B cell (primary cell): ENCODE measurements at regions not wholly inside any gene's neighbourhood (a gene's known extent, or its start where the extent isn't known, plus 50 kb on each side); places are given as distances from the start of the nearest gene placed in this dataset.

ENCODE experiments used
- ATAC-seq: fragments of 200-7000 bp; cut with Tn5 transposase; one replicate; pipeline ENCODE4 v1.10.0; 2021; ENCODE audit warnings: low read depth, mild to moderate bottlenecking, moderate number of reproducible peaks, moderate library complexity
- CTCF ChIA-PET: fragments of 350-600 bp; sonication (Branson Sonifier 250); formaldehyde crosslinking; loops from one replicate; lab custom pipeline; 2021; ENCODE audit warnings: antibody characterized with exemption, inconsistent platforms; lab: Charles Lee
- POLR2A ChIA-PET: fragments of 350-600 bp; sonication (Branson Sonifier 250); formaldehyde crosslinking; loops from one replicate; lab custom pipeline; 2021; ENCODE audit warnings: antibody characterized with exemption; lab: Charles Lee
- DNase-seq: peaks from one replicate; pipeline ENCODE4 v3.0.0; 2013
- H2AFZ ChIP-seq: 2 replicates; pipeline ENCODE4 v1.6.1; 2012; ENCODE audit warnings: mild to moderate bottlenecking, low read depth, low read length; ENCODE audit not compliant: insufficient read depth, poor library complexity, severe bottlenecking
- H3K27ac ChIP-seq, 2 donors: 1 replicate in 1 of 2; 2 replicates in 1 of 2; pipeline ENCODE4 v1.5.1; 2012 to 2013; ENCODE audit warnings: low read length in 2 of 2, mild to moderate bottlenecking in 2 of 2, moderate library complexity in 1 of 2
- H3K27me3 ChIP-seq, 4 experiments: fragments of 200-600 bp in 1 of 4; sonication (generic) in 1 of 4; replicated peaks in 1 of 4; 1 replicate in 2 of 4; 2 replicates in 2 of 4; pipeline versions ENCODE4 v1.6.1 to v1.7.0; 2013 to 2016; ENCODE audit warnings: low read length in 3 of 4, mild to moderate bottlenecking in 2 of 4, mixed read lengths in 1 of 4, moderate library complexity in 1 of 4; ENCODE audit not compliant: insufficient read depth in 4 of 4, control insufficient read depth in 3 of 4; ENCODE audit errors: control extremely low read depth in 1 of 4
- H3K36me3 ChIP-seq, 2 experiments: replicated peaks in 1 of 2; 1 replicate in 1 of 2; 2 replicates in 1 of 2; pipeline versions ENCODE4 v1.6.1 to v1.7.1; 2013; ENCODE audit warnings: low read length in 1 of 2; ENCODE audit not compliant: insufficient read depth in 2 of 2, control insufficient read depth in 1 of 2; ENCODE audit errors: control extremely low read depth in 1 of 2, extremely low read depth in 1 of 2
- H3K4me1 ChIP-seq, 2 donors: fragments of 200-600 bp in 1 of 2; sonication (generic) in 1 of 2; 1 replicate in 1 of 2; 2 replicates in 1 of 2; pipeline versions ENCODE4 v1.5.1 to v1.6.1; 2013 to 2017; ENCODE audit warnings: low read length in 2 of 2; ENCODE audit not compliant: control insufficient read depth in 2 of 2, insufficient read depth in 2 of 2
- H3K4me2 ChIP-seq: replicated peaks from 2 replicates; pipeline ENCODE3; 2012; ENCODE audit warnings: mild to moderate bottlenecking, low read depth, low read length; ENCODE audit not compliant: poor library complexity, severe bottlenecking
- H3K4me3 ChIP-seq, 5 experiments: fragments of 200-600 bp in 1 of 5; sonication (generic) in 1 of 5; 1 replicate in 3 of 5; 2 replicates in 2 of 5; pipeline versions ENCODE4 v1.5.1 to v1.7.0; 2011 to 2016; ENCODE audit warnings: low read length in 4 of 5, mild to moderate bottlenecking in 4 of 5, low read depth in 2 of 5, control low read depth in 1 of 5, moderate library complexity in 1 of 5; ENCODE audit not compliant: insufficient read depth in 1 of 5; ENCODE audit errors: control extremely low read depth in 1 of 5, extremely low read depth in 1 of 5
- H3K79me2 ChIP-seq: fragments of 200-600 bp; sonication (generic); one replicate; pipeline ENCODE4 v1.6.0; 2016; ENCODE audit warnings: low read length; ENCODE audit not compliant: control insufficient read depth, insufficient read depth
- H3K9ac ChIP-seq: fragments of 200-600 bp; sonication (generic); 2 replicates; pipeline ENCODE4 v1.6.1; 2017; ENCODE audit warnings: mild to moderate bottlenecking, low read length, moderate library complexity
- H3K9me3 ChIP-seq, 3 donors: one replicate each; pipeline versions ENCODE4 v1.6.1 to v1.7.1; 2013; ENCODE audit warnings: low read length in 2 of 3; ENCODE audit not compliant: control insufficient read depth in 2 of 3, insufficient read depth in 1 of 3; ENCODE audit errors: control extremely low read depth in 1 of 3
- H4K20me1 ChIP-seq: 2 replicates; pipeline ENCODE4 v1.6.0; 2012; ENCODE audit warnings: mild to moderate bottlenecking, low read length; ENCODE audit not compliant: insufficient read depth, control insufficient read depth, poor library complexity, severe bottlenecking
- H3K27ac Mint-ChIP-seq: one replicate; pipeline ENCODE4 v1.8.0; 2021; ENCODE audit warnings: mixed read lengths
- H3K27me3 Mint-ChIP-seq: one replicate; pipeline ENCODE4 v1.8.0; 2021; ENCODE audit warnings: mixed read lengths
- H3K4me1 Mint-ChIP-seq: one replicate; pipeline ENCODE4 v1.8.0; 2021; ENCODE audit warnings: mixed read lengths
- H3K4me3 Mint-ChIP-seq: one replicate; pipeline ENCODE4 v1.8.0; 2021; ENCODE audit warnings: mixed read lengths
- H3K9me3 Mint-ChIP-seq: one replicate; pipeline ENCODE4 v1.8.0; 2022; ENCODE audit warnings: mixed read lengths; ENCODE audit not compliant: insufficient read depth
- EZH2 ChIP-seq: IDR thresholded peaks from 2 replicates; pipeline ENCODE4 v1.6.1; 2012; ENCODE audit warnings: borderline replicate concordance, low read depth, mild to moderate bottlenecking, moderate library complexity, low read length; ENCODE audit not compliant: insufficient read depth, poor library complexity, severe bottlenecking
- WGBS: methylation state at CpG from one replicate; pipeline ENCODE4 v1.1.5; 2013; ENCODE audit warnings: missing lambda C conversion rate; ENCODE audit not compliant: insufficient coverage; 5-methylcytosine and 5-hydroxymethylcytosine counted together
- intact Hi-C: fragments of 100-400 bp; cut with micrococcal nuclease; formaldehyde crosslinking; loops from one replicate; pipeline ENCODE4 v1.10.0; 2022
- TF ChIP-seq, protein P1 (sequence below): fragments of 200-600 bp; IDR thresholded peaks from one replicate; pipeline ENCODE4 v1.8.0; 2022; ENCODE audit warnings: antibody characterized with exemption, mild to moderate bottlenecking

DNA sequence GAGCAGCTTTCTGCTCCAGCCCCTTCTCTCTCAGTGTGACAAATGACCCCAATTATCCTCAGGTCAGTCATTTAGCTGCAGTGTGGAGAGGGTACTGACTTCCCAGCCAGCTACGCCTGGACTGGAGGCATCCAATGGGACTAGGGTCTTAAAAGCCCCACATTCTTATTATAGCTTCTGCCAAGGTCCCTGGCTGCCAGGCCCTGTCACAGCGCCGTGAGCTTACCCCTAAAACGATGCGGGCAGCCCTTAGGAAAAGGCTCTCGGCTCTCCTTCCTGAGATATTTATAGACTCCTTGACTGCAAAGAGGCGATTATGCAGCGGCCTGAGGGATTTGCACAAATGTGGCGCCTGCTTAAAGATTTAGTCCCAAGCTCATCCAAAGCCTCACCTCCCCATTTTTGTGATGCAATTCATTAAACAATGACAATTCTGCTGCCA, 69.2 kb upstream of the EDAR start:
- WGBS: 47% methylated on average over 8 of the region's 9 CpGs

DNA sequence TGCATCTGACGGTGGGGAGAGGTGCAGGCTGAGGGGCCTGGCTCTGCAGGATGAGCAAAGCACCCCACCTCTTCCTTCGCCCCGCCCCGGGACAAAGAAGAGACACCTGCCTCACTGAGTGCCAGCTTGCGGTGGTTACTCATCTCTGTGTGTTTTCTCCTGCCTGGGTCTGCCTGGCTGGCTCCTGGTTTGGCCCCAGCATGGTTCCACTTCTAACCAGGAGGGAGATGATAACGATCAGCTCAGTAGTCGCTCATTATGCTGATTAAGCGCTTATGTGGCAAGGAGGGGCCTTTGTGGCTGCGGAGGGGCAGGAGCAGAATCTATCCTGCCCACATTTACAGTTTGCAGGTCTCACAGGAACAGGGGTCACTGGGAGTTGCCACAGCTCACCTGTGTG, 68.7 kb upstream of the EDAR start:
- Mint-ChIP-seq H3K27me3 (peaks cover 14% of the 10 kb centered on the region), H3K4me1 (no peaks in the 10 kb centered on the region), H3K27ac (no peak overlapping the region), H3K4me3 (no peak overlapping the region), H3K9me3 (no peaks in the 10 kb centered on the region)
- intact Hi-C loops: no loop called here
- POLR2A ChIA-PET: no interaction called here
- H3K27ac ChIP-seq: no peak overlapping the region
- H3K9ac ChIP-seq: no peak overlapping the region
- no peaks in the 10 kb centered on the region for H3K79me2 ChIP-seq
- CTCF ChIA-PET: no interaction called here
- H4K20me1 ChIP-seq: no peaks in the 10 kb centered on the region
- H3K4me1 ChIP-seq: no peaks in the 10 kb centered on the region
- DNase-seq (no peak), ATAC-seq (no peak)
- no peak overlapping the region for H3K4me3 ChIP-seq
- 59% methylated on average over 9 of the region's 9 CpGs for WGBS
- no peak overlapping the region for H3K4me2 ChIP-seq
- no peak overlapping the region for H2AFZ ChIP-seq
- peaks cover 0 to 9% (median 0%) of the 10 kb centered on the region in 4 experiments for H3K27me3 ChIP-seq
- peaks cover 0 to 3% (median 0%) of the 10 kb centered on the region in 3 donors for H3K9me3 ChIP-seq
- TF ChIP-seq, protein P1, sequence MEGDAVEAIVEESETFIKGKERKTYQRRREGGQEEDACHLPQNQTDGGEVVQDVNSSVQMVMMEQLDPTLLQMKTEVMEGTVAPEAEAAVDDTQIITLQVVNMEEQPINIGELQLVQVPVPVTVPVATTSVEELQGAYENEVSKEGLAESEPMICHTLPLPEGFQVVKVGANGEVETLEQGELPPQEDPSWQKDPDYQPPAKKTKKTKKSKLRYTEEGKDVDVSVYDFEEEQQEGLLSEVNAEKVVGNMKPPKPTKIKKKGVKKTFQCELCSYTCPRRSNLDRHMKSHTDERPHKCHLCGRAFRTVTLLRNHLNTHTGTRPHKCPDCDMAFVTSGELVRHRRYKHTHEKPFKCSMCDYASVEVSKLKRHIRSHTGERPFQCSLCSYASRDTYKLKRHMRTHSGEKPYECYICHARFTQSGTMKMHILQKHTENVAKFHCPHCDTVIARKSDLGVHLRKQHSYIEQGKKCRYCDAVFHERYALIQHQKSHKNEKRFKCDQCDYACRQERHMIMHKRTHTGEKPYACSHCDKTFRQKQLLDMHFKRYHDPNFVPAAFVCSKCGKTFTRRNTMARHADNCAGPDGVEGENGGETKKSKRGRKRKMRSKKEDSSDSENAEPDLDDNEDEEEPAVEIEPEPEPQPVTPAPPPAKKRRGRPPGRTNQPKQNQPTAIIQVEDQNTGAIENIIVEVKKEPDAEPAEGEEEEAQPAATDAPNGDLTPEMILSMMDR: no peak
- TF ChIP-seq EZH2: no peak
- H3K36me3 ChIP-seq: no peaks in the 10 kb centered on the region

More for the DNA sequence above, 69.2 kb upstream of the EDAR start:
- intact Hi-C loops: no loop called here
- H3K27ac ChIP-seq: no peak overlapping the region
- H3K9me3 ChIP-seq: peaks cover 0 to 2% (median 0%) of the 10 kb centered on the region in 3 donors
- POLR2A ChIA-PET: no interaction called here
- ATAC-seq (no peak), DNase-seq (no peak)
- H3K4me1 ChIP-seq: no peaks in the 10 kb centered on the region
- Mint-ChIP-seq H3K27me3 (peaks cover 14% of the 10 kb centered on the region), H3K4me1 (no peaks in the 10 kb centered on the region), H3K9me3 (no peaks in the 10 kb centered on the region), H3K4me3 (no peak overlapping the region), H3K27ac (no peak overlapping the region)
- no peaks in the 10 kb centered on the region for H4K20me1 ChIP-seq
- no peaks in the 10 kb centered on the region for H3K36me3 ChIP-seq
- CTCF ChIA-PET: no interaction called here
- no peaks in the 10 kb centered on the region for H3K79me2 ChIP-seq
- no peak overlapping the region for H3K4me2 ChIP-seq
- H3K9ac ChIP-seq: no peak overlapping the region
- H3K27me3 ChIP-seq: peaks cover 0 to 9% (median 0%) of the 10 kb centered on the region in 4 experiments
- no peak overlapping the region for H2AFZ ChIP-seq
- no peak for TF ChIP-seq EZH2
- TF ChIP-seq, protein P1: no peak
- H3K4me3 ChIP-seq: no peak overlapping the region
